A549 (cell line): ENCODE measurements at regions not wholly inside any gene's neighbourhood (a gene's known extent, or its start where the extent isn't known, plus 50 kb on each side); places are given as distances from the start of the nearest gene placed in this dataset.

Experiments used
- ELK1 ChIP-seq: fragments of 150-350 bp; IDR thresholded peaks from 2 replicates; pipeline ENCODE4 v1.6.1; 2014; ENCODE audit warnings: low read depth, mild to moderate bottlenecking, low read length
- EP300 ChIP-seq, 2 experiments: fragments of >200 bp; sonication (Bioruptor Twin); formaldehyde crosslinking; IDR thresholded peaks; 2 replicates in 1 of 2; 3 replicates in 1 of 2; pipeline ENCODE4 v1.6.1; 2016 to 2017
- HDAC2 ChIP-seq: fragments of 200-600 bp; sonication (generic); IDR thresholded peaks from 2 replicates; pipeline ENCODE4 v1.6.1; 2016
- JUN ChIP-seq, 2 experiments: fragments of >200 bp; sonication (Bioruptor Twin); formaldehyde crosslinking; IDR thresholded peaks; 2 replicates in 1 of 2; 3 replicates in 1 of 2; pipeline ENCODE4 v1.6.1; 2016 to 2017
- JUNB ChIP-seq: fragments of >200 bp; sonication (Bioruptor Twin); formaldehyde crosslinking; IDR thresholded peaks from 2 replicates; pipeline ENCODE4 v1.6.1; 2016
- MAX ChIP-seq: IDR thresholded peaks from 2 replicates; pipeline ENCODE4 v1.6.1; 2012
- POLR2A ChIP-seq: IDR thresholded peaks from 2 replicates; pipeline ENCODE4 v1.6.1; 2012; ENCODE audit warnings: mild to moderate bottlenecking, low read length
- RAD21 ChIP-seq, 2 experiments: fragments of >200 bp in 1 of 2; sonication (Bioruptor Twin) in 1 of 2; formaldehyde crosslinking in 1 of 2; IDR thresholded peaks in 1 of 2; conservative IDR thresholded peaks in 1 of 2; 2 replicates in 1 of 2; 3 replicates in 1 of 2; pipeline ENCODE4 v1.6.1; 2012 to 2018; ENCODE audit warnings: inconsistent platforms in 1 of 2
- RARB ChIP-seq: fragments of 250-450 bp; sonication (Bioruptor Pico); IDR thresholded peaks from 2 replicates; pipeline ENCODE4 v1.8.0; 2021; ENCODE audit warnings: mild to moderate bottlenecking, moderate library complexity
- RFX5 ChIP-seq: fragments of 450-650 bp; IDR thresholded peaks from 2 replicates; pipeline ENCODE4 v1.7.1; 2014; ENCODE audit warnings: antibody characterized with exemption, mild to moderate bottlenecking, moderate library complexity
- USF2 ChIP-seq: fragments of 450-650 bp; IDR thresholded peaks from 2 replicates; pipeline ENCODE4 v1.6.1; 2014; ENCODE audit warnings: antibody characterized with exemption
- ZC3H11A ChIP-seq: fragments of 450-650 bp; IDR thresholded peaks from 2 replicates; pipeline ENCODE4 v1.6.1; 2014; ENCODE audit warnings: antibody characterized with exemption, mild to moderate bottlenecking
- ZNF302 ChIP-seq: fragments of 250-450 bp; sonication (Bioruptor Pico); IDR thresholded peaks from 2 replicates; pipeline ENCODE4 v1.9.0; 2021; ENCODE audit warnings: inconsistent platforms, mild to moderate bottlenecking, moderate library complexity
- TF ChIP-seq, protein P1 (sequence below): fragments of >200 bp; sonication (Bioruptor Twin); formaldehyde crosslinking; IDR thresholded peaks from 3 replicates; pipeline ENCODE4 v1.5.1; 2016

DNA sequence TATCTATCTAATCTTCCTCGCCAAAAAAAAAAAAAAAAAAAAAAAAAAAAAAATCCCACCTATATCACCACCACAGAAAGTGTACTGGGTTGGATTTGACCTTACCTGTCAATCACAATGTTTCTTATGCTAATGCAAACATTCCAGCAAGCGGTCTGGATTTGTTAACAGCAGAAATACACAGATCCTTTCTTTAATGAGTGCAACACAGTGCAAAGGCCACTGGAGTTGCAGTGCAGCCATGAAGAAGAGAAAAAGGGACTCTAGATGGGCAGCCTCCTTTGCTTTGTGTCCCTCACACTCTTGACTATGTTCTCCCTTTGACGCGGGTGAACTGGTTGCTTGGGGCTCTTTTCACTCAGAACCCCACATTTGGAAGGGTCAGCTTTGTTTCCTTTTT, 127.3 kb upstream of the PRKCQ start:
- TF ChIP-seq, protein P1, sequence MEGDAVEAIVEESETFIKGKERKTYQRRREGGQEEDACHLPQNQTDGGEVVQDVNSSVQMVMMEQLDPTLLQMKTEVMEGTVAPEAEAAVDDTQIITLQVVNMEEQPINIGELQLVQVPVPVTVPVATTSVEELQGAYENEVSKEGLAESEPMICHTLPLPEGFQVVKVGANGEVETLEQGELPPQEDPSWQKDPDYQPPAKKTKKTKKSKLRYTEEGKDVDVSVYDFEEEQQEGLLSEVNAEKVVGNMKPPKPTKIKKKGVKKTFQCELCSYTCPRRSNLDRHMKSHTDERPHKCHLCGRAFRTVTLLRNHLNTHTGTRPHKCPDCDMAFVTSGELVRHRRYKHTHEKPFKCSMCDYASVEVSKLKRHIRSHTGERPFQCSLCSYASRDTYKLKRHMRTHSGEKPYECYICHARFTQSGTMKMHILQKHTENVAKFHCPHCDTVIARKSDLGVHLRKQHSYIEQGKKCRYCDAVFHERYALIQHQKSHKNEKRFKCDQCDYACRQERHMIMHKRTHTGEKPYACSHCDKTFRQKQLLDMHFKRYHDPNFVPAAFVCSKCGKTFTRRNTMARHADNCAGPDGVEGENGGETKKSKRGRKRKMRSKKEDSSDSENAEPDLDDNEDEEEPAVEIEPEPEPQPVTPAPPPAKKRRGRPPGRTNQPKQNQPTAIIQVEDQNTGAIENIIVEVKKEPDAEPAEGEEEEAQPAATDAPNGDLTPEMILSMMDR, result no peak
- TF ChIP-seq USF2 (no peak), RAD21 (conservative IDR thresholded peaks at IDR 0.05 in 1 of 2, IDR thresholded peaks at IDR 0.05 in 1 of 2) (no peak), EP300 (IDR thresholded peaks at IDR 0.05) (no peak), RARB (CRISPR knock-in tag) (no peak), ZNF302 (no peak), MAX (no peak), JUN (IDR thresholded peaks at IDR 0.05) (no peak), POLR2A (no peak), JUNB (no peak), RFX5 (no peak), HDAC2 (no peak), ZC3H11A (no peak), ELK1 (no peak)
